Erythroblast (primary cell): ENCODE measurements at regions not wholly inside any gene's neighbourhood (a gene's known extent, or its start where the extent isn't known, plus 50 kb on each side); places are given as distances from the start of the nearest gene placed in this dataset.
"Not testable (repeated sequence)": the region's sequence is repeated elsewhere in the genome, so short reads cannot be mapped to it uniquely, and the experiment has no call there.

Experiments
- DNase-seq, 2 experiments: peaks; one replicate each; lab custom pipeline; 2025; lab: John Stamatoyannopoulos, UW
- GATA1 ChIP-seq: IDR thresholded peaks from 2 replicates; pipeline ENCODE4 v1.6.1; 2011; ENCODE audit warnings: low read depth, mild to moderate bottlenecking, control low read depth, low read length, moderate library complexity
- POLR2A ChIP-seq: IDR thresholded peaks from 2 replicates; pipeline ENCODE4 v1.6.1; 2011; ENCODE audit warnings: mild to moderate bottlenecking, low read length

GRCh38 chr2:126154256-126154785 is 501.6 kb upstream of the GYPC start:
- no peak for DNase-seq
- TF ChIP-seq POLR2A, result no peak

GRCh38 chr2:126160950-126161349 is 495.0 kb upstream of the GYPC start:
- DNase-seq, result not testable (repeated sequence)

GRCh38 chr2:126172631-126173184 is 483.2 kb upstream of the GYPC start:
- TF ChIP-seq POLR2A (no peak), GATA1 (no peak)
- no peak for DNase-seq

GRCh38 chr2:126175222-126175621 is 480.7 kb upstream of the GYPC start:
- no peak for TF ChIP-seq POLR2A
- no peak for TF ChIP-seq GATA1
- DNase-seq, result no peak

- TF ChIP-seq GATA1, result no peak
- no peak for TF ChIP-seq POLR2A
- no peak for DNase-seq
Measured at GRCh38 chr2:126177479-126177878, 478.5 kb upstream of the GYPC start.

- no peak for TF ChIP-seq GATA1
- no peak for TF ChIP-seq POLR2A
- DNase-seq, result no peak
Measured at GRCh38 chr2:126187668-126188067, 468.3 kb upstream of the GYPC start.

- no peak for DNase-seq
- no peak for TF ChIP-seq POLR2A
- no peak for TF ChIP-seq GATA1
Measured at GRCh38 chr2:126189527-126189926, 466.4 kb upstream of the GYPC start.

GRCh38 chr2:126200538-126200937 is 455.4 kb upstream of the GYPC start:
- DNase-seq, result no peak
- no peak for TF ChIP-seq GATA1
- TF ChIP-seq POLR2A, result no peak

- DNase-seq, result no peak
- no peak for TF ChIP-seq POLR2A
- TF ChIP-seq GATA1, result no peak
Measured at GRCh38 chr2:126208266-126208665, 447.7 kb upstream of the GYPC start.

- no peak for TF ChIP-seq POLR2A
- TF ChIP-seq GATA1, result no peak
- DNase-seq, result no peak
Measured at GRCh38 chr2:126212735-126213134, 443.2 kb upstream of the GYPC start.

- DNase-seq, result no peak
- TF ChIP-seq GATA1 (no peak), POLR2A (no peak)
Measured at GRCh38 chr2:126219081-126219480, 436.9 kb upstream of the GYPC start.

- no peak for TF ChIP-seq GATA1
- no peak for TF ChIP-seq POLR2A
- DNase-seq, result no peak
Measured at GRCh38 chr2:126220331-126220730, 435.6 kb upstream of the GYPC start.

GRCh38 chr2:126221506-126221905 is 434.5 kb upstream of the GYPC start:
- DNase-seq, result peak in 1 of 2 experiments; percentile 9
- no peak for TF ChIP-seq POLR2A
- TF ChIP-seq GATA1, result no peak

GRCh38 chr2:126222278-126222677 is 433.7 kb upstream of the GYPC start:
- no peak for DNase-seq
- TF ChIP-seq GATA1 (no peak), POLR2A (no peak)

- no peak for DNase-seq
- TF ChIP-seq GATA1 (no peak), POLR2A (no peak)
Measured at GRCh38 chr2:126224776-126225175, 431.2 kb upstream of the GYPC start.
